RWPE2 (cell line): ENCODE measurements at regions not wholly inside any gene's neighbourhood (a gene's known extent, or its start where the extent isn't known, plus 50 kb on each side); places are given as distances from the start of the nearest gene placed in this dataset.

Experiments
- ATAC-seq: fragments of 200-7000 bp; cut with Tn5 transposase; 3 replicates; pipeline ENCODE4 v1.9.1; 2021; ENCODE audit warnings: low read depth
- DNase-seq: peaks from one replicate; pipeline ENCODE4 v3.0.0-alpha.2; 2020; ENCODE audit warnings: low spot score
- H3K27ac ChIP-seq: fragments of 450-650 bp; 2 replicates; pipeline ENCODE4 v1.5.1; 2017; ENCODE audit warnings: mild to moderate bottlenecking; ENCODE audit not compliant: poor library complexity, severe bottlenecking
- H3K27me3 ChIP-seq: fragments of 250-450 bp; sonication (Bioruptor Pico); 2 replicates; pipeline ENCODE4 v1.5.1; 2021; ENCODE audit warnings: mild to moderate bottlenecking, moderate library complexity; ENCODE audit not compliant: insufficient read depth, poor library complexity, severe bottlenecking
- H3K36me3 ChIP-seq: fragments of 250-450 bp; sonication (Bioruptor Pico); 2 replicates; pipeline ENCODE4 v1.5.1; 2020; ENCODE audit warnings: low read depth, mild to moderate bottlenecking, moderate library complexity
- H3K4me1 ChIP-seq: fragments of 250-450 bp; sonication (Bioruptor Pico); 2 replicates; pipeline ENCODE4 v1.5.1; 2021; ENCODE audit warnings: mild to moderate bottlenecking, moderate library complexity; ENCODE audit not compliant: insufficient read depth, poor library complexity, severe bottlenecking
- H3K4me3 ChIP-seq: fragments of 250-450 bp; sonication (Bioruptor Pico); 2 replicates; pipeline ENCODE4 v1.5.1; 2021; ENCODE audit warnings: mild to moderate bottlenecking, moderate library complexity; ENCODE audit not compliant: severe bottlenecking
- H3K9me3 ChIP-seq: fragments of 250-450 bp; sonication (Bioruptor Pico); 2 replicates; pipeline ENCODE4 v1.5.1; 2021; ENCODE audit warnings: mild to moderate bottlenecking, moderate library complexity; ENCODE audit not compliant: severe bottlenecking
- CTCF ChIP-seq: fragments of 450-650 bp; IDR thresholded peaks from one replicate; pipeline ENCODE4 v1.5.1; 2017; ENCODE audit warnings: mild to moderate bottlenecking, moderate library complexity; ENCODE audit not compliant: poor library complexity, severe bottlenecking

DNA sequence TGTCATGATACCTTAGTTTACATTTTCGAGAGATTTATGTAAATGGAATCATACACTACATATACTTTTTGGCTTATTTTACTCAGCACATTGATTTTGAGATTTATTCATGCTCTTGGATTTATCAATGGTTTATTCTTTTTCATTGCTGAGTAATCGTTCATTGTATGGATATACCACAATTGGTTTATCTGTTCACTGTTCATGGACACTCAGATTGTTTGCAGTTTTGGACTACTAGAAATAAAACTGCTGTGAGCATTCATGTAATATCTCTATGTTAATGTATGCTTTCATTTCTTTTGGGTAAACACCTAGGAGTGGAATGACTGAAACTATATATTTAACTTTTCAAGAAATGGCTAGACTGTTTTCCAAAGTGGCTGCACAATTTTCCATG lies 550.9 kb upstream of the ADAMTS9 start:
- no peaks in the 10 kb centered on the region for H3K4me1 ChIP-seq
- DNase-seq, result no peak
- no peak overlapping the region for H3K4me3 ChIP-seq
- H3K27me3 ChIP-seq, result no peaks in the 10 kb centered on the region
- no peaks in the 10 kb centered on the region for H3K36me3 ChIP-seq
- no peak for ATAC-seq
- H3K27ac ChIP-seq, result no peak overlapping the region
- TF ChIP-seq CTCF, result no peak
- H3K9me3 ChIP-seq, result no peaks in the 10 kb centered on the region

- H3K36me3 ChIP-seq, result no peaks in the 10 kb centered on the region
- ATAC-seq, result no peak
- no peaks in the 10 kb centered on the region for H3K4me1 ChIP-seq
- no peaks in the 10 kb centered on the region for H3K9me3 ChIP-seq
- DNase-seq, result no peak
- no peak overlapping the region for H3K4me3 ChIP-seq
- no peak for TF ChIP-seq CTCF
- no peak overlapping the region for H3K27ac ChIP-seq
- no peaks in the 10 kb centered on the region for H3K27me3 ChIP-seq
Measured at GRCh38 chr3:65234499-65234898, 546.7 kb upstream of the ADAMTS9 start.

DNA sequence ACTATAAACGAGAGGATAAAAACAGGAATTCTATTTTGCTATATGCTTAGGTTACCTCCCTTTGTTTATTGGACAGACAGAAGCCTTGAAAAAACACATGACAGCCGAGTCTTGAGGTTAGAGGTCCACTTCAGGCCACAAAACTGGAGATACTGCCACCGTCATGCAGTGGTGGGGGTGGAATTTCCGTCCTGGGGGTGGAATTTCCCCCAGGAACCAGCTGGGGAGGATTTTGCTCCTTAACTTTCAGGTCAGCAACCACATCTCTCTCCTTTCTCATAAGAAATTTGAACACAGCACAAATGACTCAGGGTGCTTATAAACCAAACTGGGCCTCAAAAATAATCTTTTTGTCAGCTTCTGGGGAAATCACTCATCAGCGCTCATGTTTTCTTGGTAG lies 545.8 kb upstream of the ADAMTS9 start:
- TF ChIP-seq CTCF, result no peak
- no peaks in the 10 kb centered on the region for H3K36me3 ChIP-seq
- no peak for ATAC-seq
- DNase-seq, result no peak
- no peak overlapping the region for H3K4me3 ChIP-seq
- H3K9me3 ChIP-seq, result no peaks in the 10 kb centered on the region
- H3K4me1 ChIP-seq, result no peaks in the 10 kb centered on the region
- H3K27me3 ChIP-seq, result no peaks in the 10 kb centered on the region
- H3K27ac ChIP-seq, result no peak overlapping the region

DNA sequence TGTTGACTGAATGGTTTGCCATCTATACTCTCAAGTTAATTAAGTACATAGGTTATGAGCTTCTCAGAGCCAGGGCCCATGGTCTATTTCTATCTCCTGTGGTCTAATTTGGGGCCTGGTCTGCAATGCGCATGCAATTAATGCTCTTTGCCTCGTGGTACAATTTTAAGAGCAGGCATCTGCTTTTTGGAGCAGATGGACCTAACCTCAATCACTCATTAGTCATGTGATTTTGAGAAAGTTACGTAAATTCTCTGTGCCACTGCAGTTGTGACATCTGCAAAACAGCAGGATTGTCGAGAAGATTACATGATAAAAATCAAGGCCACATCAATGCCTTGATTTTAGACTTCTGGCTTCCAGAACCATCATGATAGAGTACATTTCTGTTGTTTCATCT lies 543.7 kb upstream of the ADAMTS9 start:
- Histone ChIP-seq H3K36me3 (no peaks in the 10 kb centered on the region), H3K27me3 (no peaks in the 10 kb centered on the region), H3K4me3 (no peak overlapping the region), H3K4me1 (no peaks in the 10 kb centered on the region), H3K9me3 (no peaks in the 10 kb centered on the region), H3K27ac (no peak overlapping the region)
- no peak for TF ChIP-seq CTCF
- DNase-seq (no peak), ATAC-seq (no peak)

DNA sequence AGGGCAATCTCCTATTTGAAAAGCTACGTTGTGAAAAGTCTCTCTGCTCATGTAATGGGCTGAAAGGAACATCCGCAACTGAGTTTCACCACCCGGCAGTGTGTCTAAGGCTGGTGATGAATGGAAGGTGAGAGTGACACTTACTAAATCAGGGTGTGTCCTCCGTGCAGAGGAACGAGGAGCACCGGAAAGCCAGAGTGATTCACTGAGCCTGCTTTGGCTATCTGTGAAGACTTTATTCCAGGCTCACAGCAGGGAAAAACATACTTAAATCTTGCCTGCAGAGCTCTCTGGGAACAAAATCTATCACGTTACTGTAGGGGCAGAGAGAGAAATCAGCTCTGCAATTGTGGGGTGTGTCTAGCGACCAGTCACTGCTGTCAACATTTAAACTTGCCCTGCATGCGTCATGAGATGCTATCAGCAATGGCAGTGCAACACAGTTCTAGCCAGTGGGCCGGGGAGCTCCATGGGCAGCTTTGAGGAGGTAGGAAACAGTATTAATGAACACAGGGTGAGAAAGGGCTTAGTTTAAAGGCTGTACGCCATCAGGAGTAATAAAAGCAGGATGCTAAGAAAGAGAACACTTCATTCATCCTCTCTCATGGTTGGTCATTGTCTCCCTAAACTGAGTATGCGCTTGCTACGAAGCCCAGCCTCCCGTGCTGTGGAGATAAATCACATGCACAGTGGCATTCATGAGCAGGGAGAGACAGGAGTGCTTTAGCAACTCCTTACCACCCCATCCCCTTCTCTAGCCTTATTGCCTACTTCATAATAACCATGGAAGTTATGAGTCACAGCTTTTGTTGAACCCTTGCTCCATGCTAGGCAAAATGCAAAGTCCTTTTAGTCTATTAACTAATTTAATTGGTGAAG lies 542.7 kb upstream of the ADAMTS9 start:
- DNase-seq (no peak), ATAC-seq (no peak)
- Histone ChIP-seq H3K27ac (no peak overlapping the region), H3K4me1 (no peaks in the 10 kb centered on the region), H3K36me3 (no peaks in the 10 kb centered on the region), H3K27me3 (no peaks in the 10 kb centered on the region), H3K9me3 (no peaks in the 10 kb centered on the region), H3K4me3 (no peak overlapping the region)
- TF ChIP-seq CTCF, result no peak
